Muscle of leg (tissue), 3 donors: ENCODE measurements at regions not wholly inside any gene's neighbourhood (a gene's known extent, or its start where the extent isn't known, plus 50 kb on each side); places are given as distances from the start of the nearest gene placed in this dataset.
A peak's percentile ranks its signal among the peaks of the same experiment; 100 is the strongest.
"Not testable (repeated sequence)": the region's sequence is repeated elsewhere in the genome, so short reads cannot be mapped to it uniquely, and the experiment has no call there.

Experiments
- DNase-seq: peaks from one replicate; pipeline ENCODE4 v3.0.0; 2013
- H3K27ac ChIP-seq: one replicate; pipeline ENCODE4 v1.5.1; 2013; ENCODE audit warnings: mild to moderate bottlenecking, low read length, control low read depth
- H3K27me3 ChIP-seq: one replicate; pipeline ENCODE4 v1.6.1; 2013; ENCODE audit warnings: low read length; ENCODE audit not compliant: control insufficient read depth, insufficient read depth
- H3K36me3 ChIP-seq: one replicate; pipeline ENCODE4 v1.6.1; 2013; ENCODE audit warnings: low read length; ENCODE audit not compliant: control insufficient read depth, insufficient read depth
- H3K4me1 ChIP-seq: one replicate; pipeline ENCODE4 v1.6.1; 2013; ENCODE audit warnings: low read length; ENCODE audit not compliant: control insufficient read depth, insufficient read depth
- H3K4me3 ChIP-seq: one replicate; pipeline ENCODE4 v1.5.1; 2013; ENCODE audit warnings: low read length, control low read depth
- H3K9me3 ChIP-seq: replicated peaks from 2 replicates; pipeline ENCODE4 v1.6.1; 2013; ENCODE audit warnings: low read depth, low read length; ENCODE audit not compliant: control insufficient read depth
- WGBS: methylation state at CpG from one replicate; pipeline ENCODE4 v1.1.5; 2013; ENCODE audit warnings: missing lambda C conversion rate; ENCODE audit not compliant: insufficient coverage; 5-methylcytosine and 5-hydroxymethylcytosine counted together

DNA sequence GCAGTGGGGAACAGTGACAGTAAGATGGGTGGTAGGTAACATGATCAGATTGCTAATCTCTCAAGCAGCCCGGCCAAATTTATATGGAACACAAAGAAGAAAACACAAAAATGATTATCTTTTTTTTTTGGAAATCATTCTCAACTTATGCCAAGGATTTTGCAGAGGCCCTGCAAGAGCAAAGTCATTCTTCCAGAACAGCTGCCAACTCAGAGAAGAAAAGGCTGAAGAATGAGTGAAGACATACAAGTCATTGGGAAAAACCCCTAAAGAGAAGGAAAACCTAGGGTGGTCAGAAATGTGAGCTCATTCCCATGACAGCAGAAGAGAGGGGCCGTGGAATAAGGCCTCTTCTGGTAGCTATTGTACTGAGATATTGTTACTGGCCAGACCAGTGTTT is 246.7 kb downstream of the SHOX2 start:
- Histone ChIP-seq H3K27ac (no peak overlapping the region), H3K4me1 (peaks cover 6% of the 10 kb centered on the region), H3K36me3 (no peaks in the 10 kb centered on the region), H3K27me3 (no peaks in the 10 kb centered on the region), H3K4me3 (no peak overlapping the region), H3K9me3 (no peaks in the 10 kb centered on the region)
- DNase-seq, result peak; percentile 65
- 67% methylated on average over 1 of the region's 2 CpGs for WGBS

DNA sequence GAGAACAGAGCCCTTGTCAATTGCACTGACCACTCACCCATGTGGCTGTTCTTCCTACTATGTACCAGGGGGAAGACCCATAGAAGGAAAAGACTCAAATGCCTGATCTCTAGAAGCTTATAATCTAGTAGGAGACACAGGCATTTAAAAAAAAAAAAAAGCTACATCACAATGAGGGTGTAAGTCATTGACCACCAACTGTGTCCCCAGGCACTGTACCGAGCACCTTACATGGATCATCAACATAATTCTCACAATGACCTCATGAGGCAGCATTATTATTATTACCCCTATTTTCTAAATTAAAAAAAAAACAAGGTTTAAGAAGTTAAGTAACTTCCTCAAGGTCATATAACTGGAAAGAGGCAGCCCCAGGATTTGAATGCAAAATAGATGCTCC is 247.4 kb downstream of the SHOX2 start:
- H3K4me3 ChIP-seq, result no peak overlapping the region
- H3K27me3 ChIP-seq, result no peaks in the 10 kb centered on the region
- H3K9me3 ChIP-seq, result no peaks in the 10 kb centered on the region
- DNase-seq, result no peak
- no peak overlapping the region for H3K27ac ChIP-seq
- H3K4me1 ChIP-seq, result peaks cover 6% of the 10 kb centered on the region
- H3K36me3 ChIP-seq, result no peaks in the 10 kb centered on the region
- no CpG with 5 or more reads among the region's 1 CpG for WGBS

DNA sequence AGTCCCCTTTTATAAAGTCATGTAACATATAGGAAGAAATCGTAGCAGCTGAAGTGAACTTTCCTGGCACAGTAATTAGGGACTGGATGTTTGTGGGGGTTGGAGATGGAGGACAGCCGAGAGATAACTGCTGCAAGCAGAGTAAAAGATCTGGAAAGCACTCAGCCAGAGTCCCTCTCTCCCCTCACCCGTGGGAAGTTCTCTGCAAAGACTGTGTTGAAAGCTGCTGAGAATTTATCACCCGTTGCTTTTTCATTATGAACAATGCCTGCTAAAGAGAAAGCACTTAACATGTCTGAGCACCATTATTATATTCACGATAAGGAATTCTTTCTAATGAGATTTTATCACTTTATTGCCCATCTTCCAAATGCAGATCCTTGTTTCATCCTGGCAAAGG is 248.8 kb downstream of the SHOX2 start:
- peak; percentile 86 for DNase-seq
- WGBS, result no CpG with 5 or more reads among the region's 5 CpGs

DNA sequence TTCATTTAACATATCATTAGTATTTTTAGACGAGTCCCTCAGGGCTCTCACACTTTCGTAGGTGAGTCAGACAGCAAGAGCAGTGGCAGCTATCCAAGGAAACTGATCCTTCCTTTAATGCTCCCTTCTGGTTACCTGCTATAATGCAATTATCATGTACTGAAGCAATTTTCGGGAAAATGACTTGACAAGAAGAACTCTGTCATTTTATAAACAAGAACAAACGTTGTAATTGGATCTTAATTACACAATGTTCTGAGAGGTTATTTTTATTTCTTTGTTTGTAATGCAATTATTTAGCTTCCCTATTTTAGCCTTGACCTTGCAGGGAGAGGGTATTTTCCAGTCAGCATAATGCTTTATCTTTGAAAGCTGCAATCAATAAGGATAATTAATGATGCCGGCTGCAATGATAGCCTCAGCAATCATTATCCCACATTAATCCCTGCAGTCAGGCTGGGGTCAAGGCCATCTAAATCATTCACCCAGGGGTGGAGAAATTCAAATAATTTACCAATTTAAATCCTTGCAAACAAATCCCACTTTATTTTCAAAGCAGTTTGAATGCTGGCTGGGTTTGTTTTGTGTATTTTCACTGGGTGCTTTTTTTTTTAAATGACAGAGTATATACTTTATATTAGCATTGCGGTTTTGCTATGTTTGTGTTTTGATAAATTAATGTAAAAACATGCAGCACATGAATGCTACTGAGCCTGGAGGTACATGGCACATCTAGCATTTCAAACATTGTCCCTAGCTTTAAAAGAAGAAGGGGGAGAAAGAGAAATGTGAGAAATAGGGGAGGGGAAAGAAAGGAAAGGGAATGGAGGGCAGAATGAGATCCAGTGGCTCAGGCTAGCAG is 249.9 kb downstream of the SHOX2 start:
- peaks cover 6% of the 10 kb centered on the region for H3K4me1 ChIP-seq
- no peaks in the 10 kb centered on the region for H3K9me3 ChIP-seq
- H3K4me3 ChIP-seq, result no peak overlapping the region
- no peaks in the 10 kb centered on the region for H3K36me3 ChIP-seq
- H3K27me3 ChIP-seq, result no peaks in the 10 kb centered on the region
- H3K27ac ChIP-seq, result no peak overlapping the region
- no peak for DNase-seq
- WGBS, result no CpG with 5 or more reads among the region's 6 CpGs

More for the DNA sequence above, 248.8 kb downstream of the SHOX2 start:
- Histone ChIP-seq H3K27me3 (no peaks in the 10 kb centered on the region), H3K4me3 (no peak overlapping the region), H3K4me1 (peaks cover 6% of the 10 kb centered on the region), H3K27ac (peak overlapping the region; percentile 48), H3K36me3 (no peaks in the 10 kb centered on the region), H3K9me3 (no peaks in the 10 kb centered on the region)

- H3K4me1 ChIP-seq, H3K27ac ChIP-seq, DNase-seq, H3K4me3 ChIP-seq, H3K36me3 ChIP-seq, H3K27me3 ChIP-seq, H3K9me3 ChIP-seq: not testable (repeated sequence)
- WGBS, result no CpG with 5 or more reads among the region's 7 CpGs
These were observed 260.4 kb downstream of the SHOX2 start for GRCh38 chr3:157845839-157846238.

DNA sequence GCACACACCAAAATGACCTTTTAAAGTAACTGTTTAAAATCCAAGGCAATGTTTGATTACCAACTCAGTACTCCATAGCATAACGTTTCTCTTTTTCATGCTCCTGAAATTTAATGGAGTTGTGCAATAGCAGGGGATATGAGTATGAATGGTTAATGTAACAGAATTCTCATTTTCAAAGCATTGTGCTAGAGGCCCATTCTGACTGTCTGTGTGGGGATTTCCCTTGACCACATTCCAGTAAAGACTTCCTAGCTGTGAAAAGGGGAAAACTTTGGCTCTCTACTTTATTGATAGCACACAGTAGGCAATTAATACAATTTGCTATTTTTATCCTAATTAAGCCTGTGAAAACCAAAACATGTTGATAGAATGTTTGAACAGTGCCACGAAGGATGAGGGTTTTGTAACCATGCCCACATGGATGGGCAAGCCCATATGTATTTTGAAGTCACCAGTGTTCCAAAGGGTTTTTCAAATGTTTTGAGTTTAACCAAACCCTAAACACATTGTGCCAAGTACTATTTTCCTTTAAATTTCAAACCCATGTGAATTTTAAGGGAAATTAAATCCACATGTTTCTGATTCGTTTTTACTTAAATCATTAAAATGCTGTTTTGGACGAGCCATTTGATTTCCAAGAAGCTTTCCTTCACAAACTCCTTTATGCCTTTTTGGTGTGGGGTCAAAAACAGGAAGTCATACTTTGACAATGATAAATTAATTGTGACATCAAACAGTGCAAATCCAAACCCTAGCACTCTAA is 261.2 kb downstream of the SHOX2 start:
- WGBS, result no CpG with 5 or more reads among the region's 4 CpGs
- Histone ChIP-seq H3K4me1 (no peaks in the 10 kb centered on the region), H3K9me3 (no peaks in the 10 kb centered on the region), H3K27ac (peak overlapping the region; percentile 53), H3K36me3 (no peaks in the 10 kb centered on the region), H3K4me3 (no peak overlapping the region), H3K27me3 (no peaks in the 10 kb centered on the region)
- DNase-seq, result peak; percentile 92

DNA sequence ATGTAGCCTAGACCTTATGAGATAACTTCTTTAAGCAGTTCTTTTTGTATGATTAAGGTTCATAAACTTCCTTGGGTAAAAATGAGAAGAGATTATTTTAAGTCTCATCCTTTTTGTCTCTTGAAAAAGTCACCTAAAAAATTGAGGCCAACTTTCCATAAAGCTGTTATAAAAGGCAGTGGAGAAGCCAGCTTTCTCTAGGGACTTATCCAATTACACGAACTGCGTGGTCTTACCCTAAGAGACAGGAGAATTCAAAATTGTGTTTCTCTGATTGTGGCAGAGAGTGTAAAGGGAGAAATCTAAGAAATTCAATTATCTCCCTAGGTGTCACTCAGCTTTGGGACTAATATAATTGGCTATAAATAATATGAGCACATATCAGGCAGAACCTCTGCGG is 262.0 kb downstream of the SHOX2 start:
- Histone ChIP-seq H3K4me3 (no peak overlapping the region), H3K36me3 (no peaks in the 10 kb centered on the region), H3K27me3 (no peaks in the 10 kb centered on the region), H3K27ac (no peak overlapping the region), H3K4me1 (no peaks in the 10 kb centered on the region), H3K9me3 (no peaks in the 10 kb centered on the region)
- DNase-seq, result peak; percentile 70
- WGBS, result no CpG with 5 or more reads among the region's 3 CpGs

GRCh38 chr3:157841029-157841428 is 265.2 kb downstream of the SHOX2 start:
- Histone ChIP-seq H3K9me3 (no peaks in the 10 kb centered on the region), H3K4me3 (no peak overlapping the region), H3K36me3 (no peaks in the 10 kb centered on the region), H3K27ac (peak overlapping the region; percentile 31), H3K4me1 (no peaks in the 10 kb centered on the region), H3K27me3 (no peaks in the 10 kb centered on the region)
- DNase-seq, result peak; percentile 67
- WGBS, result no CpG with 5 or more reads among the region's 3 CpGs

GRCh38 chr3:157840564-157840963 is 265.7 kb downstream of the SHOX2 start:
- H3K27ac ChIP-seq, result peak overlapping the region; percentile 66
- H3K4me3 ChIP-seq, result no peak overlapping the region
- H3K36me3 ChIP-seq, result no peaks in the 10 kb centered on the region
- H3K27me3 ChIP-seq, result no peaks in the 10 kb centered on the region
- H3K9me3 ChIP-seq, result no peaks in the 10 kb centered on the region
- DNase-seq, result peak; percentile 66
- WGBS, result no CpG with 5 or more reads among the region's 2 CpGs
- H3K4me1 ChIP-seq, result no peaks in the 10 kb centered on the region

- Histone ChIP-seq H3K27ac (no peak overlapping the region), H3K4me3 (no peak overlapping the region), H3K9me3 (no peaks in the 10 kb centered on the region), H3K4me1 (no peaks in the 10 kb centered on the region), H3K36me3 (no peaks in the 10 kb centered on the region), H3K27me3 (no peaks in the 10 kb centered on the region)
- no peak for DNase-seq
- WGBS, result 95% methylated on average over 7 of the region's 7 CpGs
These were observed 267.8 kb downstream of the SHOX2 start for GRCh38 chr3:157838457-157838856.
